SK-N-SH treated with all-trans-retinoic acid at 6 μM for 48 hours (cell line): ENCODE measurements at regions not wholly inside any gene's neighbourhood (a gene's known extent, or its start where the extent isn't known, plus 50 kb on each side); places are given as distances from the start of the nearest gene placed in this dataset.
"Not testable (repeated sequence)": the region's sequence is repeated elsewhere in the genome, so short reads cannot be mapped to it uniquely, and the experiment has no call there.

Experiments
- ATAC-seq: fragments of 200-7000 bp; cut with Tn5 transposase; 3 replicates; pipeline ENCODE4 v1.9.1; 2020; ENCODE audit warnings: mild to moderate bottlenecking, moderate library complexity
- ARNTL ChIP-seq: fragments of 450-650 bp; formaldehyde crosslinking; IDR thresholded peaks from 2 replicates; pipeline ENCODE4 v1.5.0; 2020; ENCODE audit warnings: low read depth, mild to moderate bottlenecking, moderate library complexity, borderline replicate concordance
- BACH2 ChIP-seq: fragments of 250-450 bp; sonication (Bioruptor Pico); IDR thresholded peaks from 2 replicates; pipeline ENCODE4 v1.9.0; 2021; ENCODE audit warnings: mild to moderate bottlenecking, borderline replicate concordance
- CSDC2 ChIP-seq: fragments of 250-450 bp; sonication (Bioruptor Pico); IDR thresholded peaks from 2 replicates; pipeline ENCODE4 v1.5.0; 2020; ENCODE audit warnings: mild to moderate bottlenecking, moderate library complexity
- CSRNP3 ChIP-seq: fragments of 250-450 bp; sonication (Bioruptor Pico); IDR thresholded peaks from 2 replicates; pipeline ENCODE4 v1.5.1; 2021; ENCODE audit warnings: mild to moderate bottlenecking, moderate library complexity
- ESRRG ChIP-seq: fragments of 250-450 bp; sonication (Bioruptor Pico); IDR thresholded peaks from 2 replicates; pipeline ENCODE4 v1.6.1; 2021; ENCODE audit warnings: mild to moderate bottlenecking
- GLIS3 ChIP-seq: fragments of 250-450 bp; sonication (Bioruptor Pico); IDR thresholded peaks from 2 replicates; pipeline ENCODE4 v1.5.0; 2020; ENCODE audit warnings: mild to moderate bottlenecking, moderate library complexity
- ISL1 ChIP-seq: fragments of 250-450 bp; sonication (Bioruptor Pico); IDR thresholded peaks from 2 replicates; pipeline ENCODE4 v2.1.2; 2022; ENCODE audit warnings: mild to moderate bottlenecking, moderate library complexity
- OSR1 ChIP-seq: fragments of 250-450 bp; sonication (Bioruptor Pico); IDR thresholded peaks from 2 replicates; pipeline ENCODE4 v1.8.0; 2022; ENCODE audit warnings: moderate library complexity, mild to moderate bottlenecking, inconsistent platforms
- PATZ1 ChIP-seq: fragments of 250-450 bp; sonication (Bioruptor Pico); IDR thresholded peaks from 2 replicates; pipeline ENCODE4 v1.8.0; 2020; ENCODE audit warnings: mild to moderate bottlenecking, moderate library complexity, borderline replicate concordance
- POU6F1 ChIP-seq: fragments of 250-450 bp; sonication (Bioruptor Pico); IDR thresholded peaks from 2 replicates; pipeline ENCODE4 v1.8.0; 2021; ENCODE audit warnings: low read depth, mild to moderate bottlenecking, moderate library complexity, borderline replicate concordance
- PPARA ChIP-seq: fragments of 250-450 bp; sonication (Bioruptor Pico); IDR thresholded peaks from 2 replicates; pipeline ENCODE4 v1.5.0; 2020; ENCODE audit warnings: mild to moderate bottlenecking, borderline replicate concordance
- RARB ChIP-seq: fragments of 250-450 bp; sonication (Bioruptor Pico); IDR thresholded peaks from 2 replicates; pipeline ENCODE4 v1.8.0; 2021; ENCODE audit warnings: mild to moderate bottlenecking, moderate library complexity
- SNAI2 ChIP-seq: fragments of 250-450 bp; sonication (Bioruptor Pico); IDR thresholded peaks from 2 replicates; pipeline ENCODE4 v1.5.0; 2020; ENCODE audit warnings: mild to moderate bottlenecking, moderate library complexity
- TCF4 ChIP-seq: fragments of 250-450 bp; sonication (Bioruptor Pico); IDR thresholded peaks from 2 replicates; pipeline ENCODE4 v1.8.0; 2021; ENCODE audit warnings: mild to moderate bottlenecking, moderate library complexity, borderline replicate concordance
- TOX ChIP-seq: fragments of 250-450 bp; sonication (Bioruptor Pico); IDR thresholded peaks from 2 replicates; pipeline ENCODE4 v1.8.0; 2021; ENCODE audit warnings: mild to moderate bottlenecking, moderate library complexity, borderline replicate concordance
- ZC3H10 ChIP-seq: fragments of 250-450 bp; sonication (Bioruptor Pico); IDR thresholded peaks from 2 replicates; pipeline ENCODE4 v1.5.1; 2021; ENCODE audit warnings: mild to moderate bottlenecking, moderate library complexity
- ZFP3 ChIP-seq: fragments of 250-450 bp; sonication (Bioruptor Pico); IDR thresholded peaks from 2 replicates; pipeline ENCODE4 v1.5.0; 2020; ENCODE audit warnings: mild to moderate bottlenecking, moderate library complexity
- ZNF565 ChIP-seq: fragments of 450-650 bp; formaldehyde crosslinking; conservative IDR thresholded peaks from 2 replicates; pipeline ENCODE4 v1.5.0; 2020; ENCODE audit warnings: low read depth, mild to moderate bottlenecking, moderate library complexity
- ZNF70 ChIP-seq: fragments of 450-650 bp; formaldehyde crosslinking; IDR thresholded peaks from 2 replicates; pipeline ENCODE4 v1.5.0; 2020; ENCODE audit warnings: mild to moderate bottlenecking, moderate library complexity
- ZNF8 ChIP-seq: fragments of 450-650 bp; formaldehyde crosslinking; IDR thresholded peaks from 2 replicates; pipeline ENCODE4 v1.5.0; 2020; ENCODE audit warnings: mild to moderate bottlenecking, moderate library complexity

- ATAC-seq: no peak
- no peak for TF ChIP-seq GLIS3
- TF ChIP-seq CSDC2 (CRISPR knock-in tag): no peak
- TF ChIP-seq OSR1: no peak
- no peak for TF ChIP-seq ZFP3
- no peak for TF ChIP-seq ZNF565 (CRISPR knock-in tag)
- no peak for TF ChIP-seq CSRNP3
- no peak for TF ChIP-seq POU6F1
- TF ChIP-seq, all 23 proteins: peak for 0
Observed at GRCh38 chr12:31890295-31891285, 68.6 kb upstream of the RESF1 start.

- no peak for ATAC-seq
- no peak for TF ChIP-seq RARB (CRISPR knock-in tag)
- TF ChIP-seq SNAI2 (CRISPR knock-in tag): no peak
- no peak for TF ChIP-seq ESRRG (CRISPR knock-in tag)
- no peak for TF ChIP-seq CSDC2 (CRISPR knock-in tag)
- TF ChIP-seq ZC3H10: no peak
- no peak for TF ChIP-seq ISL1 (CRISPR knock-in tag)
- TF ChIP-seq ZFP3: no peak
Observed at GRCh38 chr12:31887109-31887811, 72.0 kb upstream of the RESF1 start.

- ATAC-seq: not testable (repeated sequence)
Observed at GRCh38 chr12:31882682-31883081, 76.5 kb upstream of the RESF1 start.

GRCh38 chr12:31880340-31880739 is 78.9 kb upstream of the RESF1 start:
- TF ChIP-seq BACH2 (no peak), CSDC2 (CRISPR knock-in tag) (no peak), TCF4 (CRISPR knock-in tag) (no peak), ZNF70 (CRISPR knock-in tag) (no peak), CSRNP3 (no peak), RARB (CRISPR knock-in tag) (no peak), ZC3H10 (no peak), PATZ1 (CRISPR knock-in tag) (no peak)
- ATAC-seq: no peak

- TF ChIP-seq TOX (no peak), PATZ1 (CRISPR knock-in tag) (no peak), ZFP3 (no peak), GLIS3 (no peak), ARNTL (CRISPR knock-in tag) (no peak), RARB (CRISPR knock-in tag) (no peak), BACH2 (no peak), ZNF8 (CRISPR knock-in tag) (no peak), PPARA (CRISPR knock-in tag) (no peak), CSRNP3 (no peak), TCF4 (CRISPR knock-in tag) (no peak), OSR1 (no peak)
- TF ChIP-seq, all 23 proteins: peak for 0
Observed at GRCh38 chr12:31877884-31878283, 81.3 kb upstream of the RESF1 start.

More at GRCh38 chr12:31877884-31878283, 81.3 kb upstream of the RESF1 start:
- ATAC-seq: no peak
